ENCODE measurements at regions not wholly inside any gene's neighbourhood (a gene's known extent, or its start where the extent isn't known, plus 50 kb on each side); places are given as distances from the start of the nearest gene placed in this dataset.

DNA sequence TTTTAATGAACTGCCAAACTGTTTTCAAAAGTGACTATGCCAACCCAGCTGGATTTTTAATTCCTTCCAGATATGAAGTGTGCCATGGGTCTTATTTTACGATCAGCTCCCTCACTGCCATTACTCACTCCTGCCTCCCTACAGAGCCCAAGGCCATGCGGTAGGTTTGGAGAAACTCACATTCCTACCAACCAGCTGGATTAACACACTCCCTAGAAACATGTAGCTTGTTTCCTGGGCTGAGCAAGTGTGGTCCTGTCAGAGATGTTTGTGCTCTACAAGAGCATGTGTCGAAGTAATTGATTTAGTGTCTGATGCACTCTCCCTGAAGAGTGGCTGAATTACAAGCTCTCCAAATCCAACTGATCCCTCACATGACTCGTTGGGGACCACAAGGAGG is 82.5 kb downstream of the SPP2 start:
- Mint-ChIP-seq H3K9me3 (no peaks in the 10 kb centered on the region), H3K27ac (no peak overlapping the region), H3K4me3 (no peak overlapping the region), H3K36me3 (no peaks in the 10 kb centered on the region), H3K4me1 (ENCODE audit: low read depth) (peaks cover 26% of the 10 kb centered on the region), H3K27me3 (no peaks in the 10 kb centered on the region)
- DNase-seq: no peak
- POLR2A ChIA-PET: no interaction called here
- CTCF ChIA-PET: interaction anchor here (1.2 to 4.4 kb wide), 3 partner anchors 368 to 412 kb away, joined by 3 to 21 read pairs (median 6); no protein-coding TSS in a partner anchor
- intact Hi-C loops (cut with micrococcal nuclease): no loop called here

DNA sequence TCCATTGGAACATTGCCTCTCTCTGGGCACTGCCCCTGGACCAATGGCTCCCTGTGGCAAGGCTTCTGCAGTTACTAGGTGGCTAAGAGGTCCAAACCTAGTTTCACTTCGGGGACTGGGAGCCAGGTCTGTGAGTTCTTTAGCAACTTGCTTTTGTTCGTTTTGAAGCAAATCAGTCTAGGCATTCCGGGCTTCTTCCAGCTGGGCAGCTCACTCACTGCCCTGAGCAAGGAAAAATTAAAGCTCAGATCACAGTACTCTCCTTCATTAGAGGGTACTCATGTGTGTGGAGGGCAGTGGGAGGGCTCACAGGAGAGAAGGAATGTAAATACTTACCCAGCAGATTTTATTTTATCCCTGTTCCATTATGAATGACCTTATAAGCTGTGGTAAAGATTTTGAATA is 80.3 kb downstream of the SPP2 start:
- no peak for DNase-seq
- Mint-ChIP-seq H3K9me3 (no peaks in the 10 kb centered on the region), H3K4me3 (no peak overlapping the region), H3K27ac (no peak overlapping the region), H3K4me1 (ENCODE audit: low read depth) (peaks cover 8% of the 10 kb centered on the region), H3K27me3 (no peaks in the 10 kb centered on the region), H3K36me3 (no peaks in the 10 kb centered on the region)
- intact Hi-C loops (cut with micrococcal nuclease): no loop called here
- ChIA-PET CTCF (interaction anchor here (0.7 to 4.4 kb wide), 4 partner anchors 366 to 415 kb away, joined by 3 to 21 read pairs (median 4); partner anchors contain the start of gene ARL4C), POLR2A (no interaction called here)

DNA sequence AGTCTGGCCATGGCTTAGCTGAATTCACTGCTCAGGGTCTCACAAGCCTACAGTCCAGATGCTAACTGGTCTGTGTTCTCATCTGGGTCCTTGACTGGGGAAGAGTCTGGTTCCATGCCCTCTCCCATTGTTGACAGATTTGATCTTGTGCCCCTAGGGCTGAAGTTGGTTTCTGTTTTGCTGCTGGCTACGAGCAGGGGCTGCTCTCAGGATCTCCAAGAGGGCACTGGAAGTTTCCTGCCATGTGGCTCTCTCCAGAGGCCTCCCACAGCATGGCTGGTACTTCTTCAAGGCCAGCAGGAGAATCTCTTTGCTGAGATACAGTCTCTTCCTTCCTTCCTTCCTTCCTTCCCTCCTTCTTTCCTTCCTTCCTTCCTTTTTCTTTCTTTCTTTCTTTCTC is 78.1 kb downstream of the SPP2 start:
- Mint-ChIP-seq H3K27me3 (no peaks in the 10 kb centered on the region), H3K4me3 (no peak overlapping the region), H3K9me3 (no peaks in the 10 kb centered on the region), H3K27ac (no peak overlapping the region), H3K4me1 (ENCODE audit: low read depth) (peaks cover 4% of the 10 kb centered on the region), H3K36me3 (no peaks in the 10 kb centered on the region)
- ChIA-PET POLR2A (no interaction called here), CTCF (no interaction called here)
- intact Hi-C loops (cut with micrococcal nuclease): no loop called here
- DNase-seq: no peak

Data from activated CD4-positive, alpha-beta memory T cell treated with anti-CD3 and anti-CD28 coated beads for 36 hours (primary cell).